Parathyroid adenoma (tissue), 2 donors: ENCODE measurements at regions not wholly inside any gene's neighbourhood (a gene's known extent, or its start where the extent isn't known, plus 50 kb on each side); places are given as distances from the start of the nearest gene placed in this dataset.
"Not testable (repeated sequence)": the region's sequence is repeated elsewhere in the genome, so short reads cannot be mapped to it uniquely, and the experiment has no call there.

Experiments used
- H2AFZ ChIP-seq: fragments of 300-600 bp; sonication (generic); one replicate; pipeline ENCODE4 v1.7.0; 2017; ENCODE audit warnings: antibody characterized with exemption, mild to moderate bottlenecking
- H3K27ac ChIP-seq: fragments of 300-600 bp; sonication (generic); one replicate; pipeline ENCODE4 v1.7.0; 2017
- H3K27me3 ChIP-seq: fragments of 300-600 bp; sonication (generic); one replicate; pipeline ENCODE4 v1.7.0; 2017; ENCODE audit warnings: low read length; ENCODE audit not compliant: control insufficient read depth, insufficient read depth
- H3K36me3 ChIP-seq: fragments of 300-600 bp; sonication (generic); one replicate; pipeline ENCODE4 v1.7.0; 2017; ENCODE audit warnings: low read length; ENCODE audit not compliant: control insufficient read depth, insufficient read depth
- H3K4me1 ChIP-seq: fragments of 300-600 bp; sonication (generic); one replicate; pipeline ENCODE4 v1.7.0; 2017; ENCODE audit warnings: control low read depth
- H3K4me2 ChIP-seq: fragments of 300-600 bp; sonication (generic); one replicate; pipeline ENCODE4 v1.7.0; 2017; ENCODE audit warnings: low read length
- H3K4me3 ChIP-seq: fragments of 300-600 bp; sonication (generic); one replicate; pipeline ENCODE4 v1.7.0; 2017; ENCODE audit warnings: low read depth, low read length
- H3K79me2 ChIP-seq: fragments of 300-600 bp; sonication (generic); one replicate; pipeline ENCODE4 v1.7.0; 2017; ENCODE audit warnings: control low read depth
- H3K9ac ChIP-seq: fragments of 300-600 bp; sonication (generic); one replicate; pipeline ENCODE4 v1.7.0; 2017; ENCODE audit warnings: mild to moderate bottlenecking
- H3K9me3 ChIP-seq: fragments of 300-600 bp; sonication (generic); one replicate; pipeline ENCODE4 v1.7.0; 2017; ENCODE audit warnings: low read length; ENCODE audit not compliant: control insufficient read depth
- CTCF ChIP-seq: fragments of 300-600 bp; sonication (generic); IDR thresholded peaks from one replicate; pipeline ENCODE4 v1.7.0; 2017; ENCODE audit warnings: antibody characterized with exemption, mild to moderate bottlenecking
- donor health status: primary hyperparathyroidism.

- no peak for TF ChIP-seq CTCF
- Histone ChIP-seq H2AFZ (no peak overlapping the region), H3K4me3 (no peak overlapping the region), H3K27me3 (no peaks in the 10 kb centered on the region), H3K79me2 (no peaks in the 10 kb centered on the region), H3K4me2 (no peak overlapping the region), H3K27ac (no peak overlapping the region), H3K4me1 (no peaks in the 10 kb centered on the region), H3K9me3 (no peaks in the 10 kb centered on the region), H3K36me3 (no peaks in the 10 kb centered on the region), H3K9ac (no peak overlapping the region)
These were observed 200.2 kb downstream of the ANKRD30B start for GRCh38 chr18:14948163-14948540.

- no peak overlapping the region for H3K4me2 ChIP-seq
These were observed 202.1 kb downstream of the ANKRD30B start for GRCh38 chr18:14949800-14950664.

GRCh38 chr18:14952444-14953077, 204.6 kb downstream of the ANKRD30B start:
- not testable (repeated sequence) for H3K79me2 ChIP-seq, H3K27ac ChIP-seq, H3K9me3 ChIP-seq, H3K4me3 ChIP-seq, H2AFZ ChIP-seq, H3K36me3 ChIP-seq, H3K9ac ChIP-seq, H3K4me1 ChIP-seq, H3K4me2 ChIP-seq, H3K27me3 ChIP-seq

More at GRCh38 chr18:14949800-14950664, 202.1 kb downstream of the ANKRD30B start:
- no peak overlapping the region for H3K4me3 ChIP-seq
- no peaks in the 10 kb centered on the region for H3K36me3 ChIP-seq
- H3K4me1 ChIP-seq = no peaks in the 10 kb centered on the region
- no peaks in the 10 kb centered on the region for H3K27me3 ChIP-seq
- no peak overlapping the region for H3K9ac ChIP-seq
- no peaks in the 10 kb centered on the region for H3K79me2 ChIP-seq
- no peaks in the 10 kb centered on the region for H3K9me3 ChIP-seq
- TF ChIP-seq CTCF = no peak
- H3K27ac ChIP-seq = no peak overlapping the region
- H2AFZ ChIP-seq = no peak overlapping the region

- no peaks in the 10 kb centered on the region for H3K36me3 ChIP-seq
- no peaks in the 10 kb centered on the region for H3K79me2 ChIP-seq
- TF ChIP-seq CTCF = no peak
- no peak overlapping the region for H3K4me3 ChIP-seq
- H3K9me3 ChIP-seq = no peaks in the 10 kb centered on the region
- H3K4me2 ChIP-seq = no peak overlapping the region
- no peak overlapping the region for H2AFZ ChIP-seq
- H3K27ac ChIP-seq = no peak overlapping the region
- no peaks in the 10 kb centered on the region for H3K4me1 ChIP-seq
- H3K27me3 ChIP-seq = no peaks in the 10 kb centered on the region
- no peak overlapping the region for H3K9ac ChIP-seq
These were observed 210.7 kb downstream of the ANKRD30B start for GRCh38 chr18:14958701-14959100.

- Histone ChIP-seq H3K4me1 (no peaks in the 10 kb centered on the region), H3K27ac (no peak overlapping the region), H3K4me2 (no peak overlapping the region), H3K36me3 (no peaks in the 10 kb centered on the region), H3K9ac (no peak overlapping the region), H3K27me3 (no peaks in the 10 kb centered on the region), H3K4me3 (no peak overlapping the region), H3K79me2 (no peaks in the 10 kb centered on the region), H2AFZ (no peak overlapping the region), H3K9me3 (no peaks in the 10 kb centered on the region)
- TF ChIP-seq CTCF = no peak
These were observed 211.6 kb downstream of the ANKRD30B start for GRCh38 chr18:14959550-14959949.
